ENCODE measurements at regions not wholly inside any gene's neighbourhood (a gene's known extent, or its start where the extent isn't known, plus 50 kb on each side); places are given as distances from the start of the nearest gene placed in this dataset.

GRCh38 chr11:33982661-33983060 is 68.9 kb upstream of the CAPRIN1 start:
- no peak overlapping the region for H3K4me3 ChIP-seq (replicated peaks in 1 of 3; ENCODE audit: insufficient read depth in 1 of 3, low read depth in 1 of 3, low read length in 3 of 3)
- FAIRE-seq (no peak), DNase-seq (ENCODE audit: low read depth, low spot score) (no peak)
- no peak overlapping the region for H3K4me2 ChIP-seq (ENCODE audit: insufficient read depth, low read length)
- intact Hi-C loops (cut with micrococcal nuclease): no loop called here
- H3K79me2 ChIP-seq (ENCODE audit: control insufficient read depth, insufficient read depth, low read length): no peaks in the 10 kb centered on the region
- H4K20me1 ChIP-seq (replicated peaks; ENCODE audit: control insufficient read depth, extremely low read depth, insufficient read depth, low read length): no peaks in the 10 kb centered on the region
- H3K9me3 ChIP-seq (replicated peaks; ENCODE audit: control insufficient read depth, insufficient read depth, low read length): no peaks in the 10 kb centered on the region
- ChIA-PET CTCF (interaction anchor here (0.8 to 3.8 kb wide), 6 partner anchors 9 to 174 kb away, joined by 3 to 16 read pairs (median 3); no protein-coding TSS in a partner anchor), POLR2A (no interaction called here)
- H3K9ac ChIP-seq (replicated peaks; ENCODE audit: extremely low read depth, insufficient read depth, low read length): no peak overlapping the region
- no TSS peak for BruUV-seq (replicated peaks)
- no peak overlapping the region for H2AFZ ChIP-seq (ENCODE audit: low read depth, low read length)
- H3K36me3 ChIP-seq (ENCODE audit: control insufficient read depth in 2 of 2, extremely low read depth in 1 of 2, insufficient read depth in 2 of 2, low read length in 2 of 2): no peaks in the 10 kb centered on the region
- H3K9me1 ChIP-seq (replicated peaks; ENCODE audit: control insufficient read depth, extremely low read depth, insufficient read depth, low read length): no peaks in the 10 kb centered on the region
- dilution Hi-C loops (cut with MboI; ENCODE audit: extremely low pct_ligation_motif_present, low sequenced_read_pairs): no loop called here
- no peak overlapping the region for H3K27ac ChIP-seq (ENCODE audit: insufficient read depth, low read depth, low read length)
- H3K4me1 ChIP-seq (ENCODE audit: control insufficient read depth, extremely low read depth, insufficient read depth, low read length): no peaks in the 10 kb centered on the region
- H3K27me3 ChIP-seq (ENCODE audit: control insufficient read depth in 2 of 2, insufficient read depth in 2 of 2, low read length in 2 of 2): peaks cover 0 to 1% of the 10 kb centered on the region in 2 experiments
- no peak for TF ChIP-seq JUN (IDR thresholded peaks at IDR 0.05; ENCODE audit: borderline replicate concordance, insufficient read depth, insufficient read length, low read depth)
- TF ChIP-seq MYC (IDR thresholded peaks at IDR 0.05; ENCODE audit: low read depth, low read length): no peak
- TF ChIP-seq GATA2 (IDR thresholded peaks at IDR 0.05; ENCODE audit: insufficient read depth, insufficient read length, low read depth, low read length): no peak
- TF ChIP-seq POLR2A (IDR thresholded peaks at IDR 0.05; ENCODE audit: low read depth, low read length): no peak
- TF ChIP-seq FOS (IDR thresholded peaks at IDR 0.05; ENCODE audit: borderline replicate concordance, insufficient read depth, low read length): no peak
- TF ChIP-seq MAX (IDR thresholded peaks at IDR 0.05; ENCODE audit: insufficient read depth, insufficient read length): no peak

DNA sequence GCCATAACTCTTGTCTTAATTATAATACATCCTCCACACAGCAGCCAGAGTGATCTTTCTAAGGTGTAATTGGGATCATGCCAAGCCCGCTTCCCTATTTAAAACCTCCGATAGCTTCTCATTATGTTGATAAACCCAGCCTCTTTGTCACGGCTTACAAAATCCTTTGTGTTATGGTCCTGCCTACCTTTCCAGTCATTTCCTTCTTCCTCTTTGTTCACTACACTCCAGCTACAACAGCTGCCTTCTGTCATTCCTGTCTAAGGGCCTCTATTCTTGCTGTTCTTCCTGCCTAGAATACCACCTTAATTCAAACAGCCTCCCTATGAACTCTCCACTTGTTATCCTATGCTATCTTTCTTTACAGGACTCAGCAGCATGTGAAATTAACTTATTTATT is 70.6 kb upstream of the CAPRIN1 start:
- H3K79me2 ChIP-seq (ENCODE audit: control insufficient read depth, insufficient read depth, low read length): no peaks in the 10 kb centered on the region
- H3K27me3 ChIP-seq (ENCODE audit: control insufficient read depth in 2 of 2, insufficient read depth in 2 of 2, low read length in 2 of 2): peaks cover 0 to 4% of the 10 kb centered on the region in 2 experiments
- ChIA-PET POLR2A (no interaction called here), CTCF (interaction anchor here (0.7 to 3.8 kb wide), 8 partner anchors 9 to 173 kb away, joined by 3 to 16 read pairs (median 4); no protein-coding TSS in a partner anchor)
- dilution Hi-C loops (cut with MboI; ENCODE audit: extremely low pct_ligation_motif_present, low sequenced_read_pairs) (no loop called here), intact Hi-C loops (cut with micrococcal nuclease) (no loop called here)
- no peaks in the 10 kb centered on the region for H4K20me1 ChIP-seq (replicated peaks; ENCODE audit: control insufficient read depth, extremely low read depth, insufficient read depth, low read length)
- H3K9me1 ChIP-seq (replicated peaks; ENCODE audit: control insufficient read depth, extremely low read depth, insufficient read depth, low read length): no peaks in the 10 kb centered on the region
- H3K4me1 ChIP-seq (ENCODE audit: control insufficient read depth, extremely low read depth, insufficient read depth, low read length): no peaks in the 10 kb centered on the region
- TF ChIP-seq EZH2 (IDR thresholded peaks at IDR 0.05; ENCODE audit: borderline replicate concordance, low read depth, low read length, severe bottlenecking) (no peak), POLR2AphosphoS5 (IDR thresholded peaks at IDR 0.05; ENCODE audit: insufficient read depth, low read depth, low read length) (no peak), FOS (IDR thresholded peaks at IDR 0.05; ENCODE audit: borderline replicate concordance, insufficient read depth, low read length) (no peak), CTCF (IDR thresholded peaks at IDR 0.05; ENCODE audit: extremely low read depth in 1 of 2, insufficient read depth in 1 of 2, low read depth in 1 of 2, low read length in 2 of 2) (no peak), MAX (IDR thresholded peaks at IDR 0.05; ENCODE audit: insufficient read depth, insufficient read length) (no peak), POLR2A (IDR thresholded peaks at IDR 0.05; ENCODE audit: low read depth, low read length) (no peak), GATA2 (IDR thresholded peaks at IDR 0.05; ENCODE audit: insufficient read depth, insufficient read length, low read depth, low read length) (no peak), MYC (IDR thresholded peaks at IDR 0.05; ENCODE audit: low read depth, low read length) (no peak), JUN (IDR thresholded peaks at IDR 0.05; ENCODE audit: borderline replicate concordance, insufficient read depth, insufficient read length, low read depth) (no peak)
- peak; percentile 46 for DNase-seq (ENCODE audit: low read depth, low spot score)
- no peak overlapping the region for H3K27ac ChIP-seq (ENCODE audit: insufficient read depth, low read depth, low read length)
- peak; percentile 82 for FAIRE-seq
- H3K36me3 ChIP-seq (ENCODE audit: control insufficient read depth in 2 of 2, extremely low read depth in 1 of 2, insufficient read depth in 2 of 2, low read length in 2 of 2): no peaks in the 10 kb centered on the region
- BruUV-seq (replicated peaks): no TSS peak
- no peaks in the 10 kb centered on the region for H3K9me3 ChIP-seq (replicated peaks; ENCODE audit: control insufficient read depth, insufficient read depth, low read length)
- no peak overlapping the region for H2AFZ ChIP-seq (ENCODE audit: low read depth, low read length)
- no peak overlapping the region for H3K9ac ChIP-seq (replicated peaks; ENCODE audit: extremely low read depth, insufficient read depth, low read length)
- H3K4me2 ChIP-seq (ENCODE audit: insufficient read depth, low read length): no peak overlapping the region
- no peak overlapping the region for H3K4me3 ChIP-seq (replicated peaks in 1 of 3; ENCODE audit: insufficient read depth in 1 of 3, low read depth in 1 of 3, low read length in 3 of 3)
